GM12865 (cell line): ENCODE measurements at regions not wholly inside any gene's neighbourhood (a gene's known extent, or its start where the extent isn't known, plus 50 kb on each side); places are given as distances from the start of the nearest gene placed in this dataset.

ENCODE experiments used
- DNase-seq: peaks from one replicate; pipeline ENCODE4 v3.0.0; 2010; ENCODE audit warnings: low read depth
- H3K4me3 ChIP-seq: 2 replicates; pipeline ENCODE4 v1.5.1; 2011; ENCODE audit warnings: mild to moderate bottlenecking, low read depth, low read length, control low read depth
- TF ChIP-seq, protein P1 (sequence below): IDR thresholded peaks from 2 replicates; pipeline ENCODE4 v1.5.1; 2011; ENCODE audit warnings: low read length, control low read depth, low read depth, inconsistent platforms; ENCODE audit not compliant: insufficient read depth; ENCODE audit errors: missing control alignments

DNA sequence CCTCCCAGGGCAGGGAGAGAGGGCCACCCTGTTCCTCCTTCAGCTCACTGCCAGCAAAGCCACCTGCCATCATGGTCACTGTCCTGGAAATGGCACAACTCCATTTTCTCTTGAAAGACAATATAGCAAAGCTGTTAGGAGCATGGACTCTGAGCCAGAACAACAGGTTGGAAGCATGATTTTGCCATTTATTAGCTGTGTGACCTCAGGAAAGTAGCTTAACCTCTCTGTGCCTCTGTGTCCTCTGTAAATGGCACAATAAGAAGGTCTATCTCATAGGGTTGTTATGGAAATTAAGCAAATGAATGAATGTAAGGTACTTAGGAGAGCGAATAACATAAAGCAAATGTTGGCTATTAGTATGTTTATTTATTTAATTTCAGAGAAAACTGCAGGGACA lies 730.4 kb upstream of the ID2 start:
- TF ChIP-seq, protein P1, sequence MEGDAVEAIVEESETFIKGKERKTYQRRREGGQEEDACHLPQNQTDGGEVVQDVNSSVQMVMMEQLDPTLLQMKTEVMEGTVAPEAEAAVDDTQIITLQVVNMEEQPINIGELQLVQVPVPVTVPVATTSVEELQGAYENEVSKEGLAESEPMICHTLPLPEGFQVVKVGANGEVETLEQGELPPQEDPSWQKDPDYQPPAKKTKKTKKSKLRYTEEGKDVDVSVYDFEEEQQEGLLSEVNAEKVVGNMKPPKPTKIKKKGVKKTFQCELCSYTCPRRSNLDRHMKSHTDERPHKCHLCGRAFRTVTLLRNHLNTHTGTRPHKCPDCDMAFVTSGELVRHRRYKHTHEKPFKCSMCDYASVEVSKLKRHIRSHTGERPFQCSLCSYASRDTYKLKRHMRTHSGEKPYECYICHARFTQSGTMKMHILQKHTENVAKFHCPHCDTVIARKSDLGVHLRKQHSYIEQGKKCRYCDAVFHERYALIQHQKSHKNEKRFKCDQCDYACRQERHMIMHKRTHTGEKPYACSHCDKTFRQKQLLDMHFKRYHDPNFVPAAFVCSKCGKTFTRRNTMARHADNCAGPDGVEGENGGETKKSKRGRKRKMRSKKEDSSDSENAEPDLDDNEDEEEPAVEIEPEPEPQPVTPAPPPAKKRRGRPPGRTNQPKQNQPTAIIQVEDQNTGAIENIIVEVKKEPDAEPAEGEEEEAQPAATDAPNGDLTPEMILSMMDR = no peak
- no peak overlapping the region for H3K4me3 ChIP-seq
- no peak for DNase-seq

DNA sequence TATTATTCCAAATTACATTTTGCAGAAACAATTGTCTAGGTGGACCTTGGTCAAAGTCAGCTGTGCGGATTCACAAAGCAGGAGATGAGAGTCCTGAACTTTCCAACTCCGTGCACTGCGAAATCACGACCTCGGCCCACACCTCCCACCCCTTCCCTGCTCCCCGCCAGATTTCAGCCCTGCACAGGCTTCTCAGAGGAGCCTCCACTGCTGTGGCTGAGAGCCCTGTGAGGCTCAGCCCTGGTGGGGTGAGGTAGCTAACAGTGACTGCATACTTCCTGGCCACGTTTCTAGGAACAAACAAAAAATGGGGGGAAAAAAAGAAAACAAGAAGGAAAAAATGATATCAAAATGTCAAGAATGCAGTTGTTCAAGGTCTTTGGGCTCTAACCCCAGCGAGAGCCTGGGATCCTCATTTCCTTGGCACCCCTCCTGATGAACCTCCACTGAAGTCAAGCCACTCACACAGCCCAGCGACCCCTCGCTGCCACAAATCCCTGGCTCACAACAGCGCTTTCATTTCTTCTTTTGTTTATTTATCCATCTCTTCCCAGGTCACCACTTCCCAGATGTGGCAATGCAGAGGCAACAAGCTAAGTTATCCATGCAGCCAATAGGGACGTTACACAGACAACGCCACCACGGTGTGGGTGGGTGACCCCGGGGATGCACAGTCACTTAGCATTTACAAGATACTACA lies 729.7 kb upstream of the ID2 start:
- TF ChIP-seq, protein P1 = no peak
- no peak for DNase-seq
- no peak overlapping the region for H3K4me3 ChIP-seq

DNA sequence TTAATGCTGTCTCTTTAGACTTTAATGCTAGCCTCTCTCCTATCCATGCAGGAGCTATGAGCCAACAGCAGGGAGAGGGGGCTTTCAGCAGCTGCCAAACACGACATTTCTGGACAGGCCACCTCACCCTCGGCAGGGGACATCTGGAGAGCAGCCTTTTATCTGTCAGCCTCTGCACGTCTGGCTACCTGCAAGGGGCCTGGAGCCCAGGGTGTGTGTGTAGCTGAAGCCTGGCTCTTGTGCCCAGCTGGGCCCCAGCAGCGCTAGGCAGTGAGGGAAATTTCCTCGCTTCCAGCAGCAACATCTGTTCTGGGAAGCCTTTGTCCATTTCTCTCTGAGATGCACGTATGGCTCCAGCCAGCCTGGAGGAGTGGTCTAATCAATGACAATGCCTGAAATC lies 728.7 kb upstream of the ID2 start:
- no peak overlapping the region for H3K4me3 ChIP-seq
- no peak for DNase-seq
- TF ChIP-seq, protein P1 = no peak

DNA sequence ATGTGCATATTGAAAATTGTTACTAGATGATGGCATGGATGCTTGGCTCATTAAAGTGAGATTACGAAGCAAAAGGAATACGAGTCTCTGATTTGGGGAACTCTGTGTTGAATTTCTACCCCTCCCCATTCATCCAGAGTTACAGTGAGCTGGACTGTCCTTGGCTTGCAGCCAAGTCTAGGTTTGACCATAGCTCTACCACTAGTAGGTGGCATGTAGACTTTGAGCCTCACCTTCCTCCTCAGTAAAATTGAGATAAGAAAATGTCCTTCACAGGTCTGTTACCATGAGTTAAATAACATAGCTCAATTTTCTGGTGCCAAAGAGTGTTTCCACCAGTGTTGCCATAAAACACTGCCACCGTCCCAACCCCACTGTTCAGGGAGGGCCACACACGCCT lies 727.6 kb upstream of the ID2 start:
- TF ChIP-seq, protein P1 = no peak
- DNase-seq = no peak
- no peak overlapping the region for H3K4me3 ChIP-seq

DNA sequence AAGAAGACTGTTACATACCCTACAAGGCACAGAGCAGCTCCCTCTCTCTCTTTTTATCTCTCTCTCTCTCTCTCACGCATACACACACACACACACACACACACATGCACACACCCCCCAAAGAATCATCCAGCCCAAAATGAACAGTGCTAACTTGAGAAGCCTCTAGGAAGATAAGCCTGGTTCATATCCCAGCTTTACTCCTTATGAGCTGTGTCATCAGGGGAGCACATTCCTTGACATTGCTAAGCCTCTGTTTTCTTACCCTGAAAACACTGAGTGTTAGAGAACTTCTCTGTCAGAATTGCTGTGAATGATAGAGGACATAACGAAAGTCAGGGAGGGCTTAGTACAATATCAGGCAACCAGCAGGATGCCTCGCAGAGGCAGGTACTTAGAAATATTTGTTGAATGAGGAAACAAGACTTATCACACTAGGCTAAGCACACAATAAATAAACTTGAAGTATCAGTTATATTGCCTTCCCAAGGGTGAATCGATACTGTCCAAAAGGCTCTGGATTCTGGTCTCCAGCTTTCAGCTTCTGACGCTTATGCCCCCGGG lies 725.6 kb upstream of the ID2 start:
- H3K4me3 ChIP-seq = no peak overlapping the region
- TF ChIP-seq, protein P1 = no peak
- DNase-seq = no peak

DNA sequence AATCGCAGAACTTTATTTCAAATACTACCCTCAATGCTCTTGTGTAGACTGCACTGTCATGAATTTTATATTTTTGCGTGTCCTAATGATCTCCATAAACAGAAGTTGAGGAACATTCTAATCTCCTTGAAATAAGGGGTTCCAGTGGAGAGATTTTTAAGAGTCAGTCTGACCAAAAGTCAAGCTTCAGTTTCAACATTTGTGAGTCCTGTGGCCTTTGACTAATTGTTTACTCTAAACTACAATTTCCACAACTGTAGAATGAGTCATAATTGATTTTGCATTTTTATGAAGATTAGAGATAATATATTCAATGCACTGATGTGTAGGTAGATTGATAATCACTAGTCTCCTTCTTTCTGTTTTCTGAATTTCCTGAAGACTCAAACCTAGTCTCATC lies 720.3 kb upstream of the ID2 start:
- no peak overlapping the region for H3K4me3 ChIP-seq
- TF ChIP-seq, protein P1 = no peak
- no peak for DNase-seq

DNA sequence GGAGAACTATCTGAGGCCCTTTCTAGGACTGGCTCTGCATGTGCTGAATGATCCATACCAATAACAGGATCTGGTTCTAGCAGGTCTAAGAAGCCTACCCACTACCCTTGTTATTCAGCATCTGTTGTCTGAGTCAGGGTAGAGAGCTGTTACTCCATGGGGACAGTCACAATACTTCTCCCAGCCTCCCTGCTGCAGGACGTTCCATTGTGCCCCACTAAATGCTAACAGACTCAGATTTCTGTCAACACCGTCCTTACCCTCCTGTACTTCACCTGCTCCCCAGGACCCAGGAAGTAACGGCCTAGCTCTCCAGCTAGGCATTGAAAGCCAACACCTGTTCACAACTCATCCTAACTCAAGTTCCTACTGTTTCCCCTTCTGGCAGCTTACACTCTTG lies 719.7 kb upstream of the ID2 start:
- no peak for DNase-seq
- TF ChIP-seq, protein P1 = no peak
- no peak overlapping the region for H3K4me3 ChIP-seq
